Thyroid gland (tissue), 4 donors: ENCODE measurements at regions not wholly inside any gene's neighbourhood (a gene's known extent, or its start where the extent isn't known, plus 50 kb on each side); places are given as distances from the start of the nearest gene placed in this dataset.

Experiments
- DNase-seq, 2 donors: peaks; one replicate each; pipeline ENCODE4 v3.0.0-alpha.2; 2019
- H3K27ac ChIP-seq, 3 donors: fragments of 200-600 bp; sonication (generic); 1 replicate in 2 of 3; 2 replicates in 1 of 3; pipeline ENCODE4 v1.5.1; 2016 to 2019; ENCODE audit warnings: mild to moderate bottlenecking in 1 of 3, moderate library complexity in 1 of 3
- H3K27me3 ChIP-seq: fragments of 200-600 bp; sonication (generic); one replicate; pipeline ENCODE4 v1.5.1; 2019
- H3K36me3 ChIP-seq, 2 donors: fragments of 200-600 bp; sonication (generic); one replicate each; pipeline ENCODE4 v1.5.1; 2016 to 2019
- H3K4me1 ChIP-seq, 2 donors: fragments of 200-600 bp; sonication (generic); one replicate each; pipeline ENCODE4 v1.5.1; 2017 to 2019
- H3K4me3 ChIP-seq, 3 donors: fragments of 200-600 bp; sonication (generic); replicated peaks in 1 of 3; 1 replicate in 2 of 3; 2 replicates in 1 of 3; pipeline ENCODE4 v1.5.1; 2016; ENCODE audit warnings: mild to moderate bottlenecking in 1 of 3
- H3K9me3 ChIP-seq: fragments of 200-600 bp; sonication (generic); one replicate; pipeline ENCODE4 v1.5.1; 2017
- POLR2A ChIP-seq, 2 donors: fragments of 450-650 bp; IDR thresholded peaks; one replicate each; pipeline ENCODE4 v1.6.1; 2017; ENCODE audit warnings: antibody characterized with exemption in 2 of 2, mild to moderate bottlenecking in 2 of 2, moderate library complexity in 1 of 2
- WGBS, 2 donors: methylation state at CpG; one replicate each; pipeline ENCODE4 v1.1.5; 2017; 5-methylcytosine and 5-hydroxymethylcytosine counted together
- intact Hi-C: fragments of 100-400 bp; cut with DNase I; formaldehyde crosslinking; loops from one replicate; pipeline ENCODE4 v1.15.1; 2023
- TF ChIP-seq, protein P1 (sequence below), 6 experiments: fragments of 200-600 bp in 3 of 6; fragments of 450-650 bp in 3 of 6; sonication (generic) in 3 of 6; IDR thresholded peaks; one replicate each; pipeline ENCODE4 v1.5.1; 2016 to 2019; ENCODE audit warnings: antibody characterized with exemption in 6 of 6, mild to moderate bottlenecking in 2 of 6, inconsistent platforms in 1 of 6, moderate library complexity in 1 of 6

DNA sequence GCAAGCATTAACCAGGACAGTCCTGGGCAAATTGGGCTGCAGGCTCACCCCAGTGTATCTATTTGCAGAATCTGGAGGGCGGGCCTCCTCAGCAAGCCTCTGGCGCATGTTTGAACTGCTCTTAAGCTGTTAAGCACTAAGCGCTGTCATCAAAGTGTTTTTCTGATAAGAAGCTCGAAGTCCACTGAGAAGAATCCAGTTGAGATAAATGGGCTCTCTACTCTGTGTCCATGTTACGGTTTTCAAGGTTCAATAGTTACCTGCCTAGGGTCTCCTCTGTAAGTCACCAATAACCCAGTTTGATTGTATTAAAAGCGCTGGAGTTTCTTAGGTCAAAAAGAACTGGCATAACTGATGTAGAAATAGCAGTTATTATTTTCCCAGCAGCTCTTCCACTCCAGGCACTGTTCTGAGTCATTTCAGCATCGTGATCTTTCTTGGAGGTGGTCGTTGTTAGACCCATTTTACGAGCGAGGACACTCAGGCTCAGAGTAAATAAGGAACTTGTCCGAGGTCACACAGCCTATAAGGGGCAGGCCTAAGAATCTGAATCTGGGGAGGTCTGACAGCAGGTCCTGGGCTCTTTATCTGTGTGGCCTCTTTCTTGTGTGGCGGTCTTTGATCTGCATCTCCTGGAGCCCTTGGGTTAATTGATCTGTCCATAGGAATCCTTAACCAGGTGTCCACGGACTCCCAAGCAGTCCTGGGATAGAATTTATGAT is 207.4 kb upstream of the ZNF217 start:
- no peak for TF ChIP-seq POLR2A (IDR thresholded peaks at IDR 0.05)
- TF ChIP-seq, protein P1, sequence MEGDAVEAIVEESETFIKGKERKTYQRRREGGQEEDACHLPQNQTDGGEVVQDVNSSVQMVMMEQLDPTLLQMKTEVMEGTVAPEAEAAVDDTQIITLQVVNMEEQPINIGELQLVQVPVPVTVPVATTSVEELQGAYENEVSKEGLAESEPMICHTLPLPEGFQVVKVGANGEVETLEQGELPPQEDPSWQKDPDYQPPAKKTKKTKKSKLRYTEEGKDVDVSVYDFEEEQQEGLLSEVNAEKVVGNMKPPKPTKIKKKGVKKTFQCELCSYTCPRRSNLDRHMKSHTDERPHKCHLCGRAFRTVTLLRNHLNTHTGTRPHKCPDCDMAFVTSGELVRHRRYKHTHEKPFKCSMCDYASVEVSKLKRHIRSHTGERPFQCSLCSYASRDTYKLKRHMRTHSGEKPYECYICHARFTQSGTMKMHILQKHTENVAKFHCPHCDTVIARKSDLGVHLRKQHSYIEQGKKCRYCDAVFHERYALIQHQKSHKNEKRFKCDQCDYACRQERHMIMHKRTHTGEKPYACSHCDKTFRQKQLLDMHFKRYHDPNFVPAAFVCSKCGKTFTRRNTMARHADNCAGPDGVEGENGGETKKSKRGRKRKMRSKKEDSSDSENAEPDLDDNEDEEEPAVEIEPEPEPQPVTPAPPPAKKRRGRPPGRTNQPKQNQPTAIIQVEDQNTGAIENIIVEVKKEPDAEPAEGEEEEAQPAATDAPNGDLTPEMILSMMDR (IDR thresholded peaks at IDR 0.05) = no peak
- DNase-seq = no peak
- 81% methylated on average over 13 of the region's 13 CpGs for WGBS, 2 donors

DNA sequence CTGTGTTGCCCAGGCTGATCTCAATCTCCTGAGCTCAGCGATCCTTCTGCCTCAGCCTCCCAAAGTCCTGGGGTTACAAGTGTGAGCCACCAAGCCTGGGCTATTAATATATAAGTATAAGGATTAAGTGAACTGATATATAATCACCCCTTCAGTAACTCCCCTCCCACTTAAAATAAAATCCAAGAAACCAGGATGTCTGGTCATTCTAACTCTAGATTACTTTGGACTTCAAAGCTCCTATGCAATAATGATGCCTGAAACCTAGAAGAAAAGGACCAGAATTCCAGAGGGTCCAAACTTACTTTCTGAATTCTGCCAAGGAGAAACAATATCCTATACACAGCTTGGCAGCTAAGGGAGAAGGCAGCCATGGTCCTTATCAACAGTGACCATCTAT is 206.8 kb upstream of the ZNF217 start:
- no peak overlapping the region for H3K27ac ChIP-seq
- TF ChIP-seq, protein P1 (IDR thresholded peaks at IDR 0.05) = no peak
- no peak for TF ChIP-seq POLR2A (IDR thresholded peaks at IDR 0.05)
- H3K4me3 ChIP-seq = no peak overlapping the region
- H3K27me3 ChIP-seq = no peaks in the 10 kb centered on the region
- H3K4me1 ChIP-seq = no peaks in the 10 kb centered on the region
- no peaks in the 10 kb centered on the region for H3K36me3 ChIP-seq
- WGBS, 2 donors = 100% methylated on average over 1 of the region's 1 CpG
- no peak for DNase-seq
- intact Hi-C loops = no loop called here
- H3K9me3 ChIP-seq = no peaks in the 10 kb centered on the region

More for the DNA sequence above, 207.4 kb upstream of the ZNF217 start:
- Histone ChIP-seq H3K27ac (no peak overlapping the region), H3K9me3 (no peaks in the 10 kb centered on the region), H3K4me3 (no peak overlapping the region), H3K36me3 (no peaks in the 10 kb centered on the region), H3K27me3 (no peaks in the 10 kb centered on the region), H3K4me1 (no peaks in the 10 kb centered on the region)
- intact Hi-C loops = no loop called here

DNA sequence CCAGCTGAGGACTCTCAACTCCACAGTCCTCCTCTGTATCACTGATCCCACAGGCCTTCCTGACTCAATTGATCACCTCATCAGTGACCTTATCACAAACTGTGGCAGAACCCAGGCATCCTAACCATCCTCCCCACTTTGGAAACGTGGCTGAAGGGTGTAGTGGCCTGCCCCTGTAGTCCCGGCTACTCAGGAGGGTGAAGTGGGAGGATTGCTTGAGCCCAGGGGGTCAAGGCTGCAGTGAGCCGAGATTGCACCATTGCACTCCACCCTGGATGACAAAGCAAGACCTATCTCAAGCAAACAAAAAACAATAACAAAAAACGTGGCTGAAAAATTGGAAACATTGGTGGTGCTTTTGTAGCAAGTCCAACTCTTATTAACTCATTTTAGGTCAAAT is 203.4 kb upstream of the ZNF217 start:
- no peak for DNase-seq
- WGBS, 2 donors = 76 to 90% methylated on average over 4 of the region's 4 CpGs
- H3K27me3 ChIP-seq = no peaks in the 10 kb centered on the region

DNA sequence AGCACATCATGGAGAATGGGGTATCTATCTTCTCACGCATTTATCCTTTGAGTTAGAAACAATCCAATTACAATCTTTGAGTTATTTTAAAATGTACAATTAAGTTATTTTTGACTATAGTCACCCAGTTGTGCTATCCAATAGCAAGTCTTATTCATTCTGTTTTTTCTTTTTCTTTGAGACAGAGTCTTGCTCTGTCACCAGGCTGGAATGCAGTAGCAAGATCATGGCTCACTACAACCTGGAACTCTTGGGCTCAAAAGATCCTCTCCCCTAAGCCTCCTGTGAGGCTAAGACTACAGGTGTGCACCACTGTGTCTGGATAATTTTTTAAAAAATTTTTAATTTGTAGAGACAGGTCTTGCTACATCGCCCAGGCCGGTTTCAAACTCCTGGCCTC is 201.5 kb upstream of the ZNF217 start:
- no peak overlapping the region for H3K27ac ChIP-seq
- peaks cover 6 to 9% of the 10 kb centered on the region in 2 donors for H3K4me1 ChIP-seq
- 93 to 99% methylated on average over 3 of the region's 3 CpGs for whole genome bisulfite sequencing, 2 donors
- H3K36me3 ChIP-seq = no peaks in the 10 kb centered on the region
- no peaks in the 10 kb centered on the region for H3K9me3 ChIP-seq
- DNase-seq = no peak
- TF ChIP-seq, protein P1 (IDR thresholded peaks at IDR 0.05) = no peak
- TF ChIP-seq POLR2A (IDR thresholded peaks at IDR 0.05) = no peak
- H3K4me3 ChIP-seq = no peak overlapping the region
- intact Hi-C loops = no loop called here
- no peaks in the 10 kb centered on the region for H3K27me3 ChIP-seq

More for the DNA sequence above, 203.4 kb upstream of the ZNF217 start:
- Histone ChIP-seq H3K4me1 (no peaks in the 10 kb centered on the region), H3K27ac (no peak overlapping the region), H3K4me3 (no peak overlapping the region), H3K9me3 (no peaks in the 10 kb centered on the region), H3K36me3 (no peaks in the 10 kb centered on the region)
- intact Hi-C loops = no loop called here
- TF ChIP-seq, protein P1 (IDR thresholded peaks at IDR 0.05) = no peak
- TF ChIP-seq POLR2A (IDR thresholded peaks at IDR 0.05) = no peak

DNA sequence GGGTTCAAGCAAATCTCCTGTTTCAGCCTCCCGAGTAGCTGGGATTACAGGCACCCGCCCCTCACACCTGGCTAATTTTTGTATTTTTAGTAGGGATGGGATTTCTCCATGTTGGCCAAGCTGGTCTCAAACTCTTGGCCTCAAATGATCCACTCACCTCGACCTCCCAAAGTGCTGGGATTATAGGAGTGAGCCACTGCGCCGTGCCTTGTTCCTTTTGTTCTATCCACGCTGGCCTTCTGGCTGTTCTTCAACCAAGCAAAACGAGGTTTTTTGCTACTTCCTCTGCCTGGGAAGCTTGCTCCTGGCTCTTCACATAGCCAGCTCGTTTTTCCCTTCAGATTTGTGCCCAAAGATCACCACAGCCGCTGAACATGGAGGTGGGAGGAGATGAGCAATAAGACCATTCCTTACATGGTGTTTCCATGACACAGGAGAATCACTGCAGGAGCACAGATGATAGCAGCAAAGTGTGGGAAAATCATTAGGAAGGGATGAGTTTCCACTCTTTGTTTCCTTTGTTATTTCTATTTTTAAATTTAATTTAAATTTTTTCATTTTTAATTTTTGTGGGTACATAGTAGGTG is 201.0 kb upstream of the ZNF217 start:
- intact Hi-C loops = no loop called here
- H3K9me3 ChIP-seq = no peaks in the 10 kb centered on the region
- TF ChIP-seq, protein P1 (IDR thresholded peaks at IDR 0.05) = no peak
- no peak for TF ChIP-seq POLR2A (IDR thresholded peaks at IDR 0.05)
- DNase-seq = no peak
- no peak overlapping the region for H3K4me3 ChIP-seq
- 78 to 79% methylated on average over 9 of the region's 9 CpGs for WGBS, 2 donors
- no peak overlapping the region for H3K27ac ChIP-seq
- H3K4me1 ChIP-seq = peaks cover 6 to 11% of the 10 kb centered on the region in 2 donors
- no peaks in the 10 kb centered on the region for H3K36me3 ChIP-seq
- no peaks in the 10 kb centered on the region for H3K27me3 ChIP-seq
